IMR-90 (cell line): ENCODE measurements at regions not wholly inside any gene's neighbourhood (a gene's known extent, or its start where the extent isn't known, plus 50 kb on each side); places are given as distances from the start of the nearest gene placed in this dataset.

ENCODE experiments used
- NFE2L2 ChIP-seq: fragments of 150-350 bp; IDR thresholded peaks from 2 replicates; pipeline ENCODE4 v1.6.1; 2016; ENCODE audit warnings: low read depth, mild to moderate bottlenecking, low read length
- SMC3 ChIP-seq: fragments of 150-350 bp; IDR thresholded peaks from 2 replicates; pipeline ENCODE4 v1.6.1; 2016; ENCODE audit warnings: low read depth, mild to moderate bottlenecking, antibody characterized with exemption, low read length, moderate library complexity
- TF ChIP-seq, protein P1 (sequence below): conservative IDR thresholded peaks from 2 replicates; pipeline ENCODE4 v1.5.1; 2012; ENCODE audit warnings: mild to moderate bottlenecking, low read depth, low read length, improper control_type of control experiment
- TF ChIP-seq, protein P2 (sequence below): fragments of 150-350 bp; IDR thresholded peaks from 2 replicates; pipeline ENCODE4 v1.6.1; 2017; ENCODE audit warnings: mild to moderate bottlenecking, antibody characterized with exemption, low read length, low read depth

DNA sequence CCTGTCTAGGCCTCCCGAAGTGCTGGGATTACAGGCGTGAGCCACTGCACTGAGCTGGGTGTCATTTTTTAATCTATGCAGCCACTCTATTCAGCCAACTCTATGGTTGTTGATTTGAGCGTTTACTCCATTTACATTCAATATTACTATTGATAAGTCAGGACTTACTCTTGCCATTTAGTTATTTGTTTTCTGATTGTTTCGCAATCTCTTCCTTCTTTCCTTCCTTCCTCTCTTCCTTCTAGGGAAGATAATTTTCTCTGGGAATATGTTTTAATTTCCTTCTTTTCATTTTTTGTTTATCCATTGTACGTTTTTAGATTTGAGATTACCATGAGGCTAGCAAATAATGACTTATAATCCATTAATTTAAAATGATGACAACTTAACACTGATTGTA is 2056.0 kb downstream of the OLFM4 start:
- TF ChIP-seq, protein P1, sequence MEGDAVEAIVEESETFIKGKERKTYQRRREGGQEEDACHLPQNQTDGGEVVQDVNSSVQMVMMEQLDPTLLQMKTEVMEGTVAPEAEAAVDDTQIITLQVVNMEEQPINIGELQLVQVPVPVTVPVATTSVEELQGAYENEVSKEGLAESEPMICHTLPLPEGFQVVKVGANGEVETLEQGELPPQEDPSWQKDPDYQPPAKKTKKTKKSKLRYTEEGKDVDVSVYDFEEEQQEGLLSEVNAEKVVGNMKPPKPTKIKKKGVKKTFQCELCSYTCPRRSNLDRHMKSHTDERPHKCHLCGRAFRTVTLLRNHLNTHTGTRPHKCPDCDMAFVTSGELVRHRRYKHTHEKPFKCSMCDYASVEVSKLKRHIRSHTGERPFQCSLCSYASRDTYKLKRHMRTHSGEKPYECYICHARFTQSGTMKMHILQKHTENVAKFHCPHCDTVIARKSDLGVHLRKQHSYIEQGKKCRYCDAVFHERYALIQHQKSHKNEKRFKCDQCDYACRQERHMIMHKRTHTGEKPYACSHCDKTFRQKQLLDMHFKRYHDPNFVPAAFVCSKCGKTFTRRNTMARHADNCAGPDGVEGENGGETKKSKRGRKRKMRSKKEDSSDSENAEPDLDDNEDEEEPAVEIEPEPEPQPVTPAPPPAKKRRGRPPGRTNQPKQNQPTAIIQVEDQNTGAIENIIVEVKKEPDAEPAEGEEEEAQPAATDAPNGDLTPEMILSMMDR: no peak
- TF ChIP-seq, protein P2, sequence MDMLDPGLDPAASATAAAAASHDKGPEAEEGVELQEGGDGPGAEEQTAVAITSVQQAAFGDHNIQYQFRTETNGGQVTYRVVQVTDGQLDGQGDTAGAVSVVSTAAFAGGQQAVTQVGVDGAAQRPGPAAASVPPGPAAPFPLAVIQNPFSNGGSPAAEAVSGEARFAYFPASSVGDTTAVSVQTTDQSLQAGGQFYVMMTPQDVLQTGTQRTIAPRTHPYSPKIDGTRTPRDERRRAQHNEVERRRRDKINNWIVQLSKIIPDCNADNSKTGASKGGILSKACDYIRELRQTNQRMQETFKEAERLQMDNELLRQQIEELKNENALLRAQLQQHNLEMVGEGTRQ: no peak
- TF ChIP-seq NFE2L2 (no peak), SMC3 (no peak)
